ENCODE measurements at regions not wholly inside any gene's neighbourhood (a gene's known extent, or its start where the extent isn't known, plus 50 kb on each side); places are given as distances from the start of the nearest gene placed in this dataset.

DNA sequence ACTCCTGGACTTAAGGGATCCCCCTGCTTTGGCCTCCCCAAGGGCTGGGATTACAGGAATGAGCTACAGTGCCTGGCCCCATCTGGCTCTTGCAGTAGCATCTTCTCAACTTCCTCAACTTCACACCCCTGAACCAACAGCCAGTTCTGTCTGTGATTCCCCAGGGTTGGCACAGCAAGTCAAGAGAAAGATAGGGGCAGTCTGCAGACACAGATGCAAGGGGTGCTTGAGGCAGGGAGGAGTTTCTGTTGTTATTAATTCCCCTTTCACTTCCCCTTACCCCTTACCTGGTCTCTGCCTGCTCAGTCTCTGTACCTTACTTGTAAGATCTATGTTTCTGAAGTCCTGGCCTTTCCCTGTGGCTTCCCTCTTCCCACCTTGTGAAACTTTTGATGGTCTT is 54.1 kb upstream of the MEX3C start:
- Histone ChIP-seq H3K4me1 (ENCODE audit: insufficient read depth, low read length, poor library complexity, severe bottlenecking) (peaks cover 23% of the 10 kb centered on the region), H3K4me2 (ENCODE audit: low read length) (peak overlapping the region; percentile 67), H3K27ac (ENCODE audit: low read depth, low read length, poor library complexity, severe bottlenecking) (peak overlapping the region; percentile 75), H3K79me2 (ENCODE audit: insufficient read depth, low read depth, low read length) (no peaks in the 10 kb centered on the region), H3K9me2 (ENCODE audit: insufficient read depth, low read length) (no peaks in the 10 kb centered on the region), H4K20me1 (ENCODE audit: insufficient read depth, low read length) (no peaks in the 10 kb centered on the region), H2AFZ (ENCODE audit: low read length) (peak overlapping the region; percentile 54), H3K36me3 (ENCODE audit: insufficient read depth, low read length) (no peaks in the 10 kb centered on the region), H3K4me3 (ENCODE audit: low read depth, low read length, poor library complexity, severe bottlenecking) (no peak overlapping the region), H3K9me3 (ENCODE audit: low read length) (no peaks in the 10 kb centered on the region)
- TF ChIP-seq CTCF (conservative IDR thresholded peaks at IDR 0.05; ENCODE audit: low read length) (no peak), EZH2phosphoT487 (IDR thresholded peaks at IDR 0.05; ENCODE audit: borderline replicate concordance, low read depth, low read length) (no peak)
- peak; percentile 86 for DNase-seq (ENCODE audit: low spot score)
- intact Hi-C loops (cut with micrococcal nuclease; ENCODE audit: unreplicated experiment) = loop anchor here (1.0 to 5.0 kb wide), 2 partner anchors 53 to 99 kb away; no protein-coding TSS in a partner anchor
- no TSS peak for BruUV-seq (replicated peaks)
- ChIA-PET CTCF (ENCODE audit: unreplicated experiment) (no interaction called here), POLR2A (no interaction called here)

DNA sequence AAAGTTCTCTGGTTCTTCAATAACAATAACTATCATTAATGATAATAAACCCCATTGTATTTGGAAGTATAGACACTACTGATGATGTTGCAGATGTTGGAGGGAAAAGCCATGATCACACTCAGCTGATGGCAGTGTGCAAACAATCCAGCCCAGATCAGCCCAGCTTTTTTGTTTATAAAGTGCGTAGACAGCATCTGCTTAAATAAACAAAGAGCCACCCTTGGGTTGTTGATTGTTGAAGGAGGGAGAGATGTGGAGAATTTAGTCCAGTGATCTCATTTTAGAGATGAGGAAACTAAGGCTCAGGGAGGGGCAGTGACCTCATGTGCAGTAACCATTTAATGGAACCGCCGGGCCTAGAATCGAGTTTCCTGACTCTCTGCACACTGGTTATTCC is 56.0 kb upstream of the MEX3C start:
- Histone ChIP-seq H3K9me3 (ENCODE audit: low read length) (no peaks in the 10 kb centered on the region), H3K4me2 (ENCODE audit: low read length) (no peak overlapping the region), H3K36me3 (ENCODE audit: insufficient read depth, low read length) (no peaks in the 10 kb centered on the region), H3K27ac (ENCODE audit: low read depth, low read length, poor library complexity, severe bottlenecking) (no peak overlapping the region), H3K4me1 (ENCODE audit: insufficient read depth, low read length, poor library complexity, severe bottlenecking) (peaks cover 23% of the 10 kb centered on the region), H3K9me2 (ENCODE audit: insufficient read depth, low read length) (no peaks in the 10 kb centered on the region), H2AFZ (ENCODE audit: low read length) (no peak overlapping the region), H3K4me3 (ENCODE audit: low read depth, low read length, poor library complexity, severe bottlenecking) (no peak overlapping the region), H4K20me1 (ENCODE audit: insufficient read depth, low read length) (no peaks in the 10 kb centered on the region), H3K79me2 (ENCODE audit: insufficient read depth, low read depth, low read length) (no peaks in the 10 kb centered on the region)
- ChIA-PET POLR2A (interaction anchor here (0.7 kb wide), 1 partner anchor 437 kb away, joined by 6 read pairs; no protein-coding TSS in a partner anchor), CTCF (ENCODE audit: unreplicated experiment) (no interaction called here)
- no peak for DNase-seq (ENCODE audit: low spot score)
- TF ChIP-seq CTCF (conservative IDR thresholded peaks at IDR 0.05; ENCODE audit: low read length) = no peak
- no peak for TF ChIP-seq EZH2phosphoT487 (IDR thresholded peaks at IDR 0.05; ENCODE audit: borderline replicate concordance, low read depth, low read length)
- intact Hi-C loops (cut with micrococcal nuclease; ENCODE audit: unreplicated experiment) = loop anchor here (5.0 kb wide), 1 partner anchor 101 kb away; no protein-coding TSS in a partner anchor
- BruUV-seq (replicated peaks) = no TSS peak

- no peak overlapping the region for H3K4me3 ChIP-seq (ENCODE audit: low read depth, low read length, poor library complexity, severe bottlenecking)
- no peaks in the 10 kb centered on the region for H3K9me3 ChIP-seq (ENCODE audit: low read length)
- DNase-seq (ENCODE audit: low spot score) = no peak
- CTCF ChIA-PET (ENCODE audit: unreplicated experiment) = no interaction called here
- no peak overlapping the region for H3K27ac ChIP-seq (ENCODE audit: low read depth, low read length, poor library complexity, severe bottlenecking)
- no TSS peak for BruUV-seq (replicated peaks)
- no peaks in the 10 kb centered on the region for H3K9me2 ChIP-seq (ENCODE audit: insufficient read depth, low read length)
- H3K4me2 ChIP-seq (ENCODE audit: low read length) = no peak overlapping the region
- intact Hi-C loops (cut with micrococcal nuclease; ENCODE audit: unreplicated experiment) = no loop called here
- H3K79me2 ChIP-seq (ENCODE audit: insufficient read depth, low read depth, low read length) = no peaks in the 10 kb centered on the region
- no peaks in the 10 kb centered on the region for H3K36me3 ChIP-seq (ENCODE audit: insufficient read depth, low read length)
- no peak overlapping the region for H2AFZ ChIP-seq (ENCODE audit: low read length)
- POLR2A ChIA-PET = interaction anchor here (0.6 kb wide), 1 partner anchor 102 kb away, joined by 4 read pairs; no protein-coding TSS in a partner anchor
- H3K4me1 ChIP-seq (ENCODE audit: insufficient read depth, low read length, poor library complexity, severe bottlenecking) = peaks cover 16% of the 10 kb centered on the region
- no peaks in the 10 kb centered on the region for H4K20me1 ChIP-seq (ENCODE audit: insufficient read depth, low read length)
- TF ChIP-seq CTCF (conservative IDR thresholded peaks at IDR 0.05; ENCODE audit: low read length) = no peak
- no peak for TF ChIP-seq EZH2phosphoT487 (IDR thresholded peaks at IDR 0.05; ENCODE audit: borderline replicate concordance, low read depth, low read length)
Observed at GRCh38 chr18:51255693-51256092, 58.2 kb upstream of the MEX3C start.

All from OCI-LY7 (cell line).